SH-SY5Y (cell line): ENCODE measurements at regions not wholly inside any gene's neighbourhood (a gene's known extent, or its start where the extent isn't known, plus 50 kb on each side); places are given as distances from the start of the nearest gene placed in this dataset.

Experiments
- GATA2 ChIP-seq: IDR thresholded peaks from 2 replicates; pipeline ENCODE4 v1.6.1; 2011; ENCODE audit warnings: mild to moderate bottlenecking, low read depth, low read length
- GATA3 ChIP-seq: IDR thresholded peaks from 2 replicates; pipeline ENCODE4 v1.6.1; 2011; ENCODE audit warnings: low read depth, mild to moderate bottlenecking, low read length, moderate library complexity

DNA sequence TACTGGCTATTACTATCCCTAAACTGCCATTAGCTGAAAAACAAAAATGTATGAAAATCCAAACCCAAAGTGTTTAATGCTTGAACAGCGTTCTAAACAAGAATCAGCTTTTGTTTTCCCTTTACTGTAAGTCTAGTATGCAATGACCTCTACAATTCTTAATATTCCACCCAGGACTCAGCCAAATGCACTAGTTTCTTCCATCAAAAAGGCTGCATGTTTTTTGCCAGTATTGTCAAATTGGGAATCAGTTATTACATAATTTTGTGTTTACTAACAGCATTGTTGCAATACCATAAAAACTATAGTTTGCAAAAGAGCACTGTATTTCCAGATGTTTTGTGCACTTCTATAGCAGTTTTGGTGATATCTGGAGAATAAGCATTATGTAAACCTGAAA, 634.5 kb downstream of the LTN1 start:
- no peak for TF ChIP-seq GATA2
- TF ChIP-seq GATA3 = no peak
